GM21529 (cell line): ENCODE measurements at regions not wholly inside any gene's neighbourhood (a gene's known extent, or its start where the extent isn't known, plus 50 kb on each side); places are given as distances from the start of the nearest gene placed in this dataset.
"Not testable (repeated sequence)": the region's sequence is repeated elsewhere in the genome, so short reads cannot be mapped to it uniquely, and the experiment has no call there.

Experiments
- ATAC-seq: cut with Tn5 transposase; IDR thresholded peaks from one replicate; pipeline ENCODE4 v1.9.1; 2021; ENCODE audit not compliant: unreplicated experiment

DNA sequence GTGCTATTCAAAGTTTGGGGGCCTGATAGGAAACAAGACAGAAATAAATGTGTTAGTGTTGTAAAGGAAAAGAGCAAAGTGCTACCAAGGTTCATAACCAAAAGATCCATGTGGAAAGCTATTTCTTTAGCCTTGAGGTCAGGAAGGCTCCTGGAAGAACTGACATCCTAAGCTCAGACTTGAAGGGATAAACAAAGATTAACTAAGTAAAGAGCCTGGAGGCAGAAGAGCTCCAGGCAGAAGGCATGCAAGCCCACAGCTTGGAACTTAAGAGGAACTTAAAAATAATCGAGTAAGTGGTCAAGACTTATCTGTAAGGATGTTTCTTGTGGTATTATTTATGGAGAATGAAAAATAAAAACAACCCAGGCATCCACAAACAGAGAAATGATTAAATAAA, 245.0 kb upstream of the MGAT5 start:
- no peak for ATAC-seq

DNA sequence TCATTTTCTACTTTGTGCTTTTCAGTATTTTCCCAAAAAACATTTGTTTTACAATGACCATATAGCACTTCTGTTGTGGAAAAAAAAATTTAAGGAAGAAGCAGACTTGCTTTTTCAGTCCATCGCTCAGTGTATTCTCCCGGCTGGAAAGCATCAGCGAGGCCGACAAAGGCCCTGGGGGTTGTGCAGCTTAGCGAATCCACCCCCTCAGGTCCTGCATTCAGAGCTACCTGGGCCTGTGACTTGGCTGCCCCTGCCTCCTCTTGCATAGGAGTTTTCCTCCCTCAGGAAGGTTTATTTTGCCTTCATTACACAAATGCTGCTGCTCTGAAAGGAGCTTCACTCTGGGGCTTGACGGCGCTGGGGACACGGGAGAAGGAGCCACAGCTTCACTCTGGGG, 244.4 kb upstream of the MGAT5 start:
- ATAC-seq, result no peak

DNA sequence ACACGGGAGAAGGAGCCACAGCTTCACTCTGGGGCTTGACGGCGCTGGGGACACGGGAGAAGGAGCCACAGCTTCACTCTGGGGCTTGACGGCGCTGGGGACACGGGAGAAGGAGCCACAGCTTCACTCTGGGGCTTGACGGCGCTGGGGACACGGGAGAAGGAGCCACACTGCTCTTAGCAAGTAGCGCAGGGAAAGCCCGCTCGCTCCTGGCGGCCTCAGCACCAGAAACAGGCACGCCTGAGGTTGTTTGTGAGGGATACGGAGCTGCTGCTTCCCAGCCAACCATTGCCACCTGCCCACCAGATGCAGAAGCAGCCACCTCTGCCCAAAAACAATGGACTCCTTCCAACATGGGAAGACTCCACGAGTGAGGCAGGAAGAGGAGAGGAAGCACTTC, 244.0 kb upstream of the MGAT5 start:
- not testable (repeated sequence) for ATAC-seq

DNA sequence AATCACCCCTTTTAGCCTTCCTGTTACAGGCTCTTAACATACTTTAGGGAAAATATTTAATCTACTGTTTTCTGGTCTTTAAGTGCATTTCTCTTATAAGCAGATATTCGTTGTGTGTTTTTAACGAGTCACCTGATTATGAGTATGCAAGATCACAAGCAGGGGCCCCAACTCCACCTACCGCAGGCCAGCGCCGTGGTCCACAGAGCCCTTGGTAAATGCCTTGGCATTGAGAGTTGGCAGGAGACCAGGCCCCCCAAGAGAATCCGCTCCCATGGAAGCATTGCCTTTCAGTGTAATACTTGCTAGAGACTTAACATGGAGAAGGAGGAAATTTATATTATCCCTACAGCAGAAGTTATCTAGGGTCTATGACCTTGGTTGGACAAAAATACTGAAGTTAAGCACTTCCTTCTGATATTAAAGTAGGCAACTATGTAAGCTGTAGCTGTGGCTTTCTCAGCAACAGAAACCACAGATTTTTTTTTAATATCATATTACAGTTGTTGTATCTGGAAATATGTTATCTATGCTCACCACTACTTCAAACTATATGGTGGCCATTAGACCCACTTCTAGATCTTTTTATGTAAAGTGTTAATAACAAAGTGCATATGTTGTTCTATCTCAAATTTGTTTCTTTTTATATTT, 241.8 kb upstream of the MGAT5 start:
- ATAC-seq, result no peak

DNA sequence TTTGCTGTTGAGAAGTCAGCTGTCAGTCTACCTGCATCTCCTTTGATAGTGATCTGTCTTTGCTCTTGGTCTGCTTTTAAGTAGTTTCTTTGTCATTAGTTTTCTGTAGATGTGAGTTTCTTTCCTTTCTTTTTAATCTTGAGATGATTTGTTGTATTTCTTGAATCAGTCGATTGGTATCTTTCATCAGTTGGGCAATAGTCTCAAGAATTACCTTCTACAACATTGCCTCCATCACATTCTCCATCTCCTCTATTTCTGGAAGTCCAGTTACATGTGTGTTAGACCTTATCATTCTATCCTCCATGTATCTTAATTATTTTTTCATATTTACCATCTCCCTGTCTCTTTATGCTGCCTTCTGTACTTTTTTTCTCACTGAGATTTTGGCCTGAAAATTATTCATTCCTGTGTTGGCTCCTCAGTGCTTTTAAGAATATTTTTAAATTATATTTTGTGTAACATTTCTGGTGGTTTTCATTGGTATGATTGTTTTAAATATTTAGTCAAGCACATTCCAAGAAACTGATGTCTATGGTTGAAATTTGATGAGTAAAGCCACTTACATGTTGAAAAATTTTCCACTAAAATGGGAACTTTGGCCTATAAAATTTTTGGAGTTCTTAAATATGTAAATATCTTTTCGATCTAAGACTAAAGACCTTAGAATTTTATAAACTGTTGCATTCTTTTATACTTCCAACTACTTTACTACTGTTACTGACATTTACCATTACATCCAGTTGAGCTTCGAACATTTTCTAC, 239.5 kb upstream of the MGAT5 start:
- ATAC-seq, result no peak

DNA sequence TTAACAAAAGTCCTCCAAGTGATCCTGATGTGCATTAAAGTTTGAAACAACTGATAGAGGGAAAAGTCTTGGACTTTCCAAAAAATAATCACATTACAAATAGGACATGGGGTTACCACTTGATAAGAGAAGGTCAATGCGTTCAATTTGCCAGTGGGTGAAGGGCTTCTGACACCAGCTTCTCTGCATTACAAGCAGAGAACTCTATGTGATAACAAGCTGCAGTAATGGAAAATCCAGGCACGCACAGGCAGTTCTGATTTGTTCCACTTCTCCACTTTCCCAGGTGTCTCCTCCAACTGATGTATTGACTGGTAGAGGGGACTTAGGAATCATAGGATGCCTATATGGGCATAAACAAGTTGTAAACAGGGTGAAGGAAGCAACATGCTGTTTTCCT, 234.0 kb upstream of the MGAT5 start:
- ATAC-seq, result no peak

DNA sequence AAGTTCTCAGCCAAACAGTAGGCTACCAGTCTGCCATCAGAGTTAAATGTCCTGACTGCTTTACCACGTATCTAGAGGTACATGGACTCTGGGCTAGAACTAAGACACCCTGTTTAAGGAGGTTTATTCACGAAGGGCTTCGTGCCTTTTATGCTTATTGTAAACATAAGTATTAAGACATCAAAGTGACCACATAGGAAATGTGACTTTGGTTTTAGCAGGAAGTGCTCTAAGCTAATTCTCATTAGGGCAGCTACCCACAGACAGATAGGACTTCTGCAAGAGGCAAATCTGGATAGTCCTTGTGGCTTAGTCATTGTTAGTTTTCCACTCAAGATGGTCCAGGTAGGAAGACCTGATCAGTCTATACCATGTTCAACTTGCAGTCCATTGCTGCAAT, 233.3 kb upstream of the MGAT5 start:
- ATAC-seq, result no peak

DNA sequence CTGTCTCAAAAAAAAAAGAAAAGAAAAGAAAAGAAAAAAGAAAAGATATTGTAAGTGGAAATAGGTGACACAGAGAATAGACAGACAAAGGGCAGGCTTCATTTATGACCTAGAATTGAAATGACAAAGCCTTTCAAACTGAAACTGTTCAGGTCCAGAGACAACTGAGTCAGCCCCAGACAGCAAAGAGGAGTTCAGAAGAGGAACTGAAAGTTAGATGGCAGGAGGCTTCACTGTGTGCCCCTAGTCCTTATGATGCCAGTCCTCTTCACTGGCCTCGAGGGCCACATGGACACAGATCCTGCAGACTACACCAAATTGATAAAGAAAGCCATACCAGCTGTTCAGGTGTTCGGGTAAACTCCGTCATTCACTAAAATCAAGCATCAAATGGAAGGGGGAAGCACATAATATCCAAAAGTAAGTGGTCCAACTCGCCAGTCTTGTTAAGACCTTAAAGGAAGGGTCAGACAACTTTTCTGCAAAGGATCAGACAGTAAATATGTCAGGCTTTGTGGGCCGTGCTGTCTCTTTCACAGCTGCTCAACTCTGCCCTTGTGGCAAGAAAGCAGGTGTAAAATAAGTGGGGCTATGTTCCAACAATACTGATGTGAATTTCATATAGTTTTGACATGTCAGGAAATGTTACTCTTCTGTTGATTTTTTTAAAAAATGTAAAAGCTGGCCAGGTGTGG, 231.9 kb upstream of the MGAT5 start:
- peak; percentile 96 for ATAC-seq

DNA sequence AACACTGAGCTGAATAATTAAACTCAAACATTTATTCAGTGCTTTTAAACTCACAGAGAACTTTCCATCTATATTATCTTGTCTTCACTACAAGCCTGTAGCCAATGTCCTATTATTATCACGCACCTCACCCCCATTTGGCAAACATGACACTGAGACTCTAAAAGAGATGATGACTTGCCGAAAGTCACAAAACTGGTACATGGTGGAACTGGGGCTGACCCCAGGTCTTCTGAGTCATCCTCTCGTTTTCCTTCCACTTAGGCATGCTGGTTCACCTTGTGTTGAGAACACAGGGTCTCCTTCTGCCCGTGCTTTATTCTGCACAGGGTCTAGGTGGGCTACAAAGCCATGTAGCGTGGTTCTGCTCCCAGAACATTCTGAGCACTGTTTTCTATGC, 230.0 kb upstream of the MGAT5 start:
- ATAC-seq, result no peak

DNA sequence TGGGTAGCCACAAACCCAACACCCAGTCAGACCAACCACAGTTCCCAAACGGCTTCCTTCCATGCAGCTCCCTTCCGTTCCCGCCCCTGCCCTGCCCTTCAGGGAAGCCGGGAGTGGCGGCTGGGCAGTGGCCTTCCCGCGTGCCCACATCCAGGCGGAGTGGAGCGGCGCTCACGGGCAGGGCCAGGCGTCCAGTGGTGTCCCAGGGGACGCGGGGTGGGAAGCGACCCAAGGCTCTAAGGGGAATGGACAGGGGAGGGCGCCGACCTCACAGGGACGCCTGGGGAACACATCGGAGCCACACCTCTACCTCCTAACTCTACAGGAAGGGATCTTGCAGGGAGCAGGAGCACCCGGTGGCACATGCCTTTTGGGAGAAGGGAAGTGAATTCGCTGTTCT, 225.9 kb upstream of the MGAT5 start:
- ATAC-seq, result no peak

DNA sequence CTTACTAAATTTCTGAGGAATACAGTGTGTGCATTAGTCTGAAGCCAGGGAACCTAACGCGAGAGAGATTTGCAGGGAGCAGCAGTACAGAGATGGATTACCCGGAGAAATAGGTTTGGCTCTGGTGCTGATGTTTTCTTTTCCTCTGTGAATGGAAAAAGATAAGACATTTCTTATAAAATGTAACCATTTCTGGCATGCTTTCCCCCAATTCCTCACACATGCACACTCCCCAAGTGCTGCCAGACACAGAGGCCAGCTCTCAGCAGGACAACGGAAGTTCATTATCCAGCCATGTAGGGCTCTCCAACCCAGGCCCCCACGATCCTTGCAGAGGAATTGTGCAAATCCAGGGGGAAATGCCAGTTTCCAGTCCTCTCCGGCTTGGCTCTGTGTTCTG, 224.5 kb upstream of the MGAT5 start:
- ATAC-seq, result no peak

DNA sequence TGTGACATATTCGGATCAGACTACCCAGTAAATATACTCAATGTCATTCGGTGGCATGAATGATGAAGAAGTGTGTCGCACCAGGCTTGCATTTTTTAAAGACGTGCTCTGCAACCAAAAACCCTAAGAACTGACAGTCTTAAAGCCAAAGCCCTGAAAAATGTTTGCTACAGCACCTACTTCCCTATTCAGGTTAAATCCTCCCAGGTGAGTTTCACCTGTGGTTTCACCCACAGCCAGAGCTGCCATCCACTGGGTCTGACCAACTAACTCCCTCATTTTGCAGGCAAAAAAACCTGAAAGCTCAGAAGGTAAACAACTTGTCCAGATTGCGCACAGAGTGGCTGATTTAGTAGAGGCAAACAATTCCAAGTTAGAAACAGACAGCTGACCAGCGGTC, 222.3 kb upstream of the MGAT5 start:
- ATAC-seq, result no peak

DNA sequence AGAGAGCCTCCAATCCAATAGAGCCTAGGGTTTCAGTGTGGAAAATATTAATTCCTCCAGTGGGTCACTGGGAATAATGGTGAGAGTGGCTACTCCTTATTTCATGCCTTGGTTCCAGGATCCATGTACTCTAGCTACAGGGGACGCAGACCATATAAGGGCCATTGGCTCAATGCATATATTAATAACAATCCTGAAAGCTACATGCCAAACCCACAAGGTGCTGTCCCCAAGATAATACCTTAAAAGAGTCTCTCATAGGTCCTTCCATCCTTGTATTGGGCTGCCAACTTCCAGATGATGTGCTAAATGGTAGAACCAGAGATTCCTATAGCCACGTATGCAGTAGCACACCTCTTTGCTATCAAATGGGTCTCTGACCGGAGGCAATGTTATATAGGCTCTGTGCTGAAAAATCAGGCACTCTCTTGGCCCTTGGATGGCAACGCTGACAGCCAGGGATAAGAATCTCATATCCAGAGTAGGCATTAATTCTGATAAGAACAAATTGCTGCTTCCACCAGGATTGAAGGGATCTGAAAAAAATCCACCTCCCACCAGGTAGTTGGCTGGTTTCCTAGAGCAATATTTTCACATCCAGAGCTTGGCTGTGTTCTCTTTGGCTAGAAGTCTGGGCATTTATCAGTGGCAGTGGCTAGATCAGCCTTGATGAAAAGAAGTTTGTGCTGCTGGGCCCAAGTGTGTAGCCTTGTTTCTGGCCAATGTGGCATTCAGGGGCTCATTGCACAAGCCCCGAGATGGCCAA, 218.1 kb upstream of the MGAT5 start:
- no peak for ATAC-seq

DNA sequence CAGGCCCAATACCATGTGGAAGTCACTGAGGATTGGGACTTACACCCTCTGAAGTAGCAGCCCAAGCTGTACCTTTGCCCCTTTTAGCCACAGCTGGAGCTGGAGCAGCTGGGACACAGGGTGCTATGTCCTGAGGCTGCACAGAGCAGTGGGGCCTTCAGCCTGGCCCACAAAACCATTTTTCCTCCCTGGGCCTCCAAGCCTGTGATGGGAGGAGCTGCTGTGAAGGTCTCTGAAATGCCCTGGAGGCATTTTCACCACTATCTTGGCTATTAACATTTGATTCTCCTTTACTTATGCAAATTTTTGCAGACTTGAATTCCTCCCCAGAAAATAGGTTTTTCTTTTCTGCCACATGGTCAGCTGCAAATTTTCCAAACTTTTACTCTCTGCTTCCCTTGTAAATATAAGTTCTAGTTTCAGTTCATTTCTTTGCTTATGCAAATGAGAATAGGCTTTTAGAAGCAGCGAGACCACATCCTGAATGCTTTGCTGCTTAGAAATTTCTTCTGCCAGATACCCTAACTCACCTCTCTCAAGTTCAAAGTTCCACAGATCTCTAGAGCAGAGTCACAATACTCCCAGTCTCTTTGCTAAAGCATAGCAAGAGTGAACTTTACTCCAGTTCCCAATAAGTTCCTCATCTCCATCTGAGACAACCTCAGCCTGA, 213.8 kb upstream of the MGAT5 start:
- no peak for ATAC-seq

DNA sequence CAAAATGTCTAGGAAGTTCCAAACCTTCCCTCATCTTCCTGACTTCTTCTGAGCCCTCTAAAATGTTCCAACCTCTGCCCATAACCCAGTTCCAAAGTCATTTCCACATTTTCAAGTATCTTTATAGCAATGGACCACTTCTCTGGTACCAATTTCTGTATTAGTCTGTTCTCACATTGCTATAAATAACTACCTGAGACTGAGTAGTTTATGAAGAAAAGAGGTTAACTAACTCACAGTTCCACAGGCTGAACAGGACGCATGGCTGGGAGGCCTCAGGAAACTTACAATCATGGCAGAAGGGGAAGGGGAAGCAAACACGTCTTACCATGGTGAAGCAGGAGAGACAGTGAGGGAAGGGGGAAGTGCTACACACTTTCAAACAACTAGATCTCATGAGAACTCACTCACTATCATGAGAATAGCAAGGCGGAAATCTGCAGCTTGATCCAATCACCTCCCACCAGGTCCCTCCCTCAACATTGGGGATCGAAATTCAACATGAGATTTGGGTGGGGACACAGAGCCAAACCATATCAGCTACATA, 213.2 kb upstream of the MGAT5 start:
- ATAC-seq, result not testable (repeated sequence)

DNA sequence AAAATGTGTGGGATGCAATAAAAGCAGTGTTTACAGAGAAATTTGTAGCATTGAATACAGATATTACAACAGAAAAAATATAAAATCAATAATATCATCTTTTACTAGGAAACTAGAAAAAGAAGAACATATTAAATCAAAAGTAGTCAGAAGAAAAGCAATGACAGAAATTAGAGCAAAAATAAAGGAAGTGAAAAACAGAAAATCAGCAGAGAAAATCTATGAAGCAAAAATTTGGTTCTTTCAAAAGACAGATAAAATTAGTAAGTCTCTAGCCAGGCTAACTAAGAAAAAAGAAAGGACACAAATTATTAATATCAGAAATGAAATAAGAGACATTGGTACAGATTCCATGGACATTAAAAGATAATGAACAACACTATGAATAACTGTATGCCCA, 212.0 kb upstream of the MGAT5 start:
- ATAC-seq, result peak; percentile 47

DNA sequence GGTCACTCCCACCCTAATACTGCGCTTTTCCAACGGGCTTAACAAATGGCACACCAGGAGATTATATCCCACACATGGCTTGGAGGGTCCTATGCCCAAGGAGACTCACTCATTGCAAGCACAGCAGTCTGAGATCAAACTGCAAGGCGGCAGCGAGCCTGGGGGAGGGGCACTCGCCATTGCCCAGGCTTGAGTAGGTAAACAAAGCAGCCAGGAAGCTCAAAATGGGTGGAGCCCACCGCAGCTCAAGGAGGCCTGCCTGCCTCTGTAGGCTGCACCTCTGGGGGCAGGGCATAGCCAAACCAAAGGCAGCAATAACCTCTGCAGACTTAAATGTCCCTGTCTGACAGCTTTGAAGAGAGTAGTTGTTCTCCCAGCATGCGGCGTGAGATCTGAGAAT, 210.8 kb upstream of the MGAT5 start:
- ATAC-seq, result not testable (repeated sequence)

DNA sequence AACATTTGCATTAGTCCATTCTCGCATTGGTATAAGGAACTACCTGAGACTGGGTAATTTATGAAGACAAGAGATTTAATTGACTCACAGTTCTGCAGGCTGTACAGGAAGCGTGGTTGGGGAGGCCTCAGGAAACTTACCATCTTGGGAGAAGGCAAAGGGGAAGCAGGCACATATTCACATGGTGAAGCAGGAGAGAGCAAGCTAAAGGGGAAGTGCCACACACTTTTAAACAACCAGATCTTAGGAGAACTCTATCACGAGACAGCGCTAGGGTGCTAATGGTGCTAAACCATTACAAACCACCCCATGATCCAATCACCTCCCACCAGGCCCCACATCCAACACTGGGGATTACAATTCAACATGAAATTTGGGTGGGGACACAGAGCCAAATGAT, 201.7 kb upstream of the MGAT5 start:
- ATAC-seq, result no peak

DNA sequence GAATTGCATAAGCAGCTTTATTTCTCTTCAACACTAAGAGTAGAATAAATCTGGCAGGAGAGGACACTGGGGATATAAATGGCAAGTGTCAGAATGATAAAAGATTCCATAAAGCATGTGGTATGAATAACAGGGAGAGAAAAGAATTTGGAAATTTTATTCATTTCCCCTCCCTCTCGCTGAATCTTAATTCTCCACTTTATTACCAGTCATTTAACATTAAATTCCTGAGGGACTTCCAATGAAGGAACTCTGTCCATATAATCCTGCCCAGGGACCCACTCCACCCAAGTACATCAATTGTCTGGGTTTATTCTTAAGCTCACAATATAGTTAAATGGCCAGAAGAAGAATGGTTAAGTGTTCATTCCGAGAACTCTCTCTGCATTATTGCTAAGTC, 197.7 kb upstream of the MGAT5 start:
- ATAC-seq, result no peak

DNA sequence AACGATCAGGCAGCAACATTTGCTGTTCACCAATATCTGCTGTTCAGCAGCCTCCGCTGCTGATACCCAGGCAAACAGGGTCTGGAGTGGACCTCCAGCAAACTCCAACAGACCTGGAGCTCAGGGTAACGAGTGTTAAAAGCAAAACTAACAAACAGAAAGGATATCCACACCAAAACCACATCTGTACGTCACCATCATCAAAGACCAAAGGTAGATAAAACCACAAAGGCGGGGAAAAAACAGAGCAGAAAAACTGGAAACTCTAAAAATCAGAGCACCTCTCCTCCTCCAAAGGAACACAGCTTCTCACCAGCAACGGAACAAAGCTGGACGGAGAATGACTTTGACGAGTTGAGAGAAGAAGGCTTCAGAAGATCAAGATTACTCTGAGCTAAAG, 192.8 kb upstream of the MGAT5 start:
- not testable (repeated sequence) for ATAC-seq

DNA sequence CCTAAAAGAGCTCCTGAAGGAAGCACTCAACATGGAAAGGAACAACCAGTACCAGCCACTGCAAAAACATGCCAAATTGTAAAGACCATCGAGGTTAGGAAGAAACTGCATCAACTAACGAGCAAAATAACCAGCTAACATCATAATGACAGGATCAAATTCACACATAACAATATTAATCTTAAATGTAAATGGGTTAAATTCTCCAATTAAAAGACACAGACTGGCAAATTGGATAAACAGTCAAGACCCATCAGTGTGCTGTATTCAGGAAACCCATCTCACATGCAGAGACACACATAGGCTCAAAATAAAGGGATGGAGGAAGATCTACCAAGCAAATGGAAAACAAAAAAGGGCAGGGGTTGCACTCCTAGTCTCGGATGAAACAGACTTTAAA, 191.6 kb upstream of the MGAT5 start:
- ATAC-seq, result not testable (repeated sequence)
